ENCODE measurements at regions not wholly inside any gene's neighbourhood (a gene's known extent, or its start where the extent isn't known, plus 50 kb on each side); places are given as distances from the start of the nearest gene placed in this dataset.

DNA sequence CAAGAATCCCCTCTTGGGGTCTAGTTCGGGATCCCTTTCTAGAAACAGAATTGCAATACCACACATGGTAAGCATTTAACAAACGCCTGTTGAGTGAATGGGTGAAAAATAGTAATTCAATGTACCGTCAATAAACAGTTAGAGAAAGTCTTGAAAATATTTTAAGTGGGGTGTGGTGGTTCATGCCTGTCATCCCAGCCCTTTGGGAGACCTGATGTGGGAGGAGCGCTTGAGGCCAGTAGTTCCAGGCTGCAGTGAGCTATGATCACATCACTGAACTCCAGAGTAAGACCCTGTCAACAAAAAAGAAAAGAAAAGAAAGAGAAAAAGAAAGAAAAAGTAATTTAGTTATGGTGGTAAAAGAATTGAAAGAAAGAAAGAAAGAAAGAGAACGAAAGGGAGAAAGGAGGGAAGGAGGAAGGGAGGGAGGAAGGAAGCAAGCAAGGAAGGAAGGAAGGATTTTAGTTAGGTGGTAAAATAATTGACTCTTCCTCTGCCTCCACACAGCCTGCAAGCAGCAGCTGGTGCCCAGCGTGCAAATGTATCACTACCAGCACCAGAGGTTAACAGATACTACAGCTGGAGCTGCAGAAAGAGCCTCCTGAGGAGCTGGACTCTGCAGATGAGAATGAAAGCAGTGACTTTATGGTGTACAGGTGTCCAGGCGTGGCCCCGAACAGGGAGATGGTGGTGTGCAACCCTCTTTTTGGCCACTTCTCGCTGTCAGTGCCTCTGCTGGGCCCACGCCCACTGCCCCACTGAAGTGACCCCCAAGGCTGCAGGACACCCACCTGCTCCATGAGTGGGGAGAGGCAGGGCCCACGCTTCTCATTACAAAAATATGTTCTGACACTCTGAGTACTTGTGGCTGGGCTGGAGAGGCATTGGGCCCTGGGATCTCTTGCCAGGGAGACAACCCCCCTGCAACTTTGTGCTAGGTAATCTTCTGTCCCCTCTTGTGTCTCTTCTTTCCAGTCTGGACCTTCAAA, 135.4 kb downstream of the BAMBI start:
- Histone ChIP-seq H3F3A (ENCODE audit: insufficient read depth, low read length) (no peaks in the 10 kb centered on the region), H3K36me3 (replicated peaks; ENCODE audit: insufficient read depth, low read length) (no peaks in the 10 kb centered on the region), H4K20me1 (ENCODE audit: insufficient read depth, low read length) (no peaks in the 10 kb centered on the region), H2AFZ (ENCODE audit: low read length) (no peak overlapping the region), H3K4me3 (ENCODE audit: low read length) (no peak overlapping the region), H3K9me2 (replicated peaks; ENCODE audit: insufficient read depth, low read length) (no peaks in the 10 kb centered on the region), H3K27ac (ENCODE audit: low read length) (no peak overlapping the region), H3K9me3 (replicated peaks; ENCODE audit: insufficient read depth, low read length) (no peaks in the 10 kb centered on the region), H3K79me2 (ENCODE audit: low read length) (no peaks in the 10 kb centered on the region), H3K9ac (ENCODE audit: low read length) (no peak overlapping the region), H3K27me3 (replicated peaks; ENCODE audit: insufficient read depth, low read length) (no peaks in the 10 kb centered on the region), H3K4me2 (ENCODE audit: low read depth, low read length) (no peak overlapping the region), H3K4me1 (ENCODE audit: low read length) (no peaks in the 10 kb centered on the region)
- no peak for TF ChIP-seq EZH2 (optimal IDR thresholded peaks at IDR 0.05; ENCODE audit: low read depth, low read length)
- TF ChIP-seq, protein P1, sequence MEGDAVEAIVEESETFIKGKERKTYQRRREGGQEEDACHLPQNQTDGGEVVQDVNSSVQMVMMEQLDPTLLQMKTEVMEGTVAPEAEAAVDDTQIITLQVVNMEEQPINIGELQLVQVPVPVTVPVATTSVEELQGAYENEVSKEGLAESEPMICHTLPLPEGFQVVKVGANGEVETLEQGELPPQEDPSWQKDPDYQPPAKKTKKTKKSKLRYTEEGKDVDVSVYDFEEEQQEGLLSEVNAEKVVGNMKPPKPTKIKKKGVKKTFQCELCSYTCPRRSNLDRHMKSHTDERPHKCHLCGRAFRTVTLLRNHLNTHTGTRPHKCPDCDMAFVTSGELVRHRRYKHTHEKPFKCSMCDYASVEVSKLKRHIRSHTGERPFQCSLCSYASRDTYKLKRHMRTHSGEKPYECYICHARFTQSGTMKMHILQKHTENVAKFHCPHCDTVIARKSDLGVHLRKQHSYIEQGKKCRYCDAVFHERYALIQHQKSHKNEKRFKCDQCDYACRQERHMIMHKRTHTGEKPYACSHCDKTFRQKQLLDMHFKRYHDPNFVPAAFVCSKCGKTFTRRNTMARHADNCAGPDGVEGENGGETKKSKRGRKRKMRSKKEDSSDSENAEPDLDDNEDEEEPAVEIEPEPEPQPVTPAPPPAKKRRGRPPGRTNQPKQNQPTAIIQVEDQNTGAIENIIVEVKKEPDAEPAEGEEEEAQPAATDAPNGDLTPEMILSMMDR (IDR thresholded peaks at IDR 0.05; ENCODE audit: low read length), result no peak
- TF ChIP-seq EZH2phosphoT487 (IDR thresholded peaks at IDR 0.05; ENCODE audit: low read length), result no peak
- DNase-seq, result no peak

DNA sequence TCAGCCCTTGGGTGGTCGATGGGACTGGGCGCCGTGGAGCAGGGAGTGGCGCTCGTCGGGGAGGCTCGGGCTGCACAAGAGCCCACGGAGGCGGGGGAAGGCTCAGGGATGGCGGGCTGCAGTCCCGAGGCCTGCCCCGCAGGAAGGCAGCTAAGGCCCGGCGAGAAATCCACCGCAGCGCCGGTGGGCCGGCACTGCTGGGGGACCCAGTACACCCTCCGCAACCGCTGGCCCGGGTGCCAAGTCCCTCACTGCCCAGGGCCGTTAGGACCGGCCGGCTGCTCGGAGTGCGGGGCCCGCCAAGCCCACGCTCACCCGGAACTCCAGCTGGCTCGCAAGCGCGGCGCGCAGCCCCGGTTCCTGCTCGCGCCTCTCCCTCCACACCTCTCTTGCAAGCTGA, 138.4 kb downstream of the BAMBI start:
- Histone ChIP-seq H3K27me3 (replicated peaks; ENCODE audit: insufficient read depth, low read length) (no peaks in the 10 kb centered on the region), H3K9me2 (replicated peaks; ENCODE audit: insufficient read depth, low read length) (no peaks in the 10 kb centered on the region), H3K9me3 (replicated peaks; ENCODE audit: insufficient read depth, low read length) (no peaks in the 10 kb centered on the region), H3K79me2 (ENCODE audit: low read length) (no peaks in the 10 kb centered on the region), H3K27ac (ENCODE audit: low read length) (no peak overlapping the region), H3K4me1 (ENCODE audit: low read length) (no peaks in the 10 kb centered on the region), H4K20me1 (ENCODE audit: insufficient read depth, low read length) (no peaks in the 10 kb centered on the region), H2AFZ (ENCODE audit: low read length) (no peak overlapping the region), H3K4me2 (ENCODE audit: low read depth, low read length) (no peak overlapping the region), H3K4me3 (ENCODE audit: low read length) (no peak overlapping the region), H3F3A (ENCODE audit: insufficient read depth, low read length) (no peaks in the 10 kb centered on the region), H3K9ac (ENCODE audit: low read length) (no peak overlapping the region), H3K36me3 (replicated peaks; ENCODE audit: insufficient read depth, low read length) (no peaks in the 10 kb centered on the region)
- no peak for TF ChIP-seq EZH2 (optimal IDR thresholded peaks at IDR 0.05; ENCODE audit: low read depth, low read length)
- TF ChIP-seq EZH2phosphoT487 (IDR thresholded peaks at IDR 0.05; ENCODE audit: low read length), result no peak
- no peak for DNase-seq

DNA sequence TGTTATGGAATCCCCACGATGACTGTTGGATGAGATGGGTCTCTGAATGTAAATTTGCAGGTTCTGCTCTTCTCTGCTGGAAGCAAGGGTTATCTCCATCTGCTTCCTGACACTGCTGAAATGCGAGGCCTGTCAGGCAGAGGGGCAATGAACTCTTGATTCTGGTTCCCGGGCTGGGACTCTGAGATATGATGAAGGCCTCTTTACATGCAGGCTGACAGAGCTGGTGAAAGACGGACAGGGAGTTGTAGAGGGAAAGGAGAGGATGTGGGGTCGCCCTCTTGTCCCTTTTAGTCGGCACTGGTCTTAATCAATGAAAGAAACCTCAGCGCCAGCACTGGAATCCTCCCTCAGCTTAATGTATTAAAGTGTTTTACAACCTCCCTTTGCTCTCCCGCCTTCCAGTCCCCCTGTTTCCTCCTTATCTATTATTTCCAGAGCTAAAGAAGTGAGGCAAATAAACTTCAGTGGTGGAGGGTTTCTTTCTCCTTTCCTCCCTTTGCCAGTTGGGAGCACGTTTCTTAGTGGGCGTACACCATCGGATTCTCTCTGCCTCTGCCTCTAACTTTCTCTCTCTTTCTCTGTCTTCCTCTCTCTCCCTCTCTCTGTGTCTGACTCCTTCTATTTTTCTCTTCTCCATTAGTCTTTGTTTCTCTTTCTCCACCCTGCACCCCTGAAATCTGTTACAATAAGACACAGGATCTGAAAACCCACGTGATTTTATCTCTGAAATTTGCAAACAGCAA, 145.6 kb downstream of the BAMBI start:
- H3K4me3 ChIP-seq (ENCODE audit: low read length), result no peak overlapping the region
- no peak for DNase-seq
- H3K79me2 ChIP-seq (ENCODE audit: low read length), result no peaks in the 10 kb centered on the region
- no peak overlapping the region for H3K4me2 ChIP-seq (ENCODE audit: low read depth, low read length)
- no peaks in the 10 kb centered on the region for H3K4me1 ChIP-seq (ENCODE audit: low read length)
- no peaks in the 10 kb centered on the region for H3K27me3 ChIP-seq (replicated peaks; ENCODE audit: insufficient read depth, low read length)
- no peaks in the 10 kb centered on the region for H3K9me3 ChIP-seq (replicated peaks; ENCODE audit: insufficient read depth, low read length)
- no peaks in the 10 kb centered on the region for H3F3A ChIP-seq (ENCODE audit: insufficient read depth, low read length)
- H3K27ac ChIP-seq (ENCODE audit: low read length), result no peak overlapping the region
- no peak overlapping the region for H2AFZ ChIP-seq (ENCODE audit: low read length)
- H3K9ac ChIP-seq (ENCODE audit: low read length), result no peak overlapping the region
- no peaks in the 10 kb centered on the region for H3K36me3 ChIP-seq (replicated peaks; ENCODE audit: insufficient read depth, low read length)
- no peaks in the 10 kb centered on the region for H3K9me2 ChIP-seq (replicated peaks; ENCODE audit: insufficient read depth, low read length)
- no peaks in the 10 kb centered on the region for H4K20me1 ChIP-seq (ENCODE audit: insufficient read depth, low read length)
- TF ChIP-seq EZH2 (optimal IDR thresholded peaks at IDR 0.05; ENCODE audit: low read depth, low read length) (no peak), EZH2phosphoT487 (IDR thresholded peaks at IDR 0.05; ENCODE audit: low read length) (no peak)
- TF ChIP-seq, protein P1 (IDR thresholded peaks at IDR 0.05; ENCODE audit: low read length), result no peak
